Stimulated activated CD4-positive, alpha-beta T cell treated with anti-CD3 and anti-CD28 coated beads, Interleukin-15, amount 100 ng/mL, for 48 hours (primary cell): ENCODE measurements at regions not wholly inside any gene's neighbourhood (a gene's known extent, or its start where the extent isn't known, plus 50 kb on each side); places are given as distances from the start of the nearest gene placed in this dataset.

Experiments used
- DNase-seq, 2 donors: peaks; one replicate each; pipeline ENCODE4 v3.0.0-alpha.2; 2020; ENCODE audit warnings: low read depth in 2 of 2

DNA sequence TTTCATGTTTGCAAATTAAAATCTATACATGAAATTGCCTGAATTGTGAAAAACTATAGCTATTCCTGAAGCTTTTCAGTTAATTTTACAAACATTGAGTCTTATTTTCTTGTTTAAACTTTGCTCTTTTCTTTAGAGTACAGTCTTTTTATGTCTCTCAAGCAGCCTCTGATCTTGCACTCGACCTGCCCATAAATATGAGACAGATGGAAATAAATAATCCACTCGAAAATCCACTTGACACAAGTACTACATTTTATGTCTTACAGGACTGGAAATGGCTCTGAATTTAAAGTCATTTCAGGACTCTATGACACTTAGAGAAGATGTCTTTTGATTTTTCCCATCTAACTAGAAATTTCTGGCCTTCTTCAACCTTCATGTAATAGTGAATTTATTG, 283.8 kb downstream of the USP25 start:
- DNase-seq = no peak

DNA sequence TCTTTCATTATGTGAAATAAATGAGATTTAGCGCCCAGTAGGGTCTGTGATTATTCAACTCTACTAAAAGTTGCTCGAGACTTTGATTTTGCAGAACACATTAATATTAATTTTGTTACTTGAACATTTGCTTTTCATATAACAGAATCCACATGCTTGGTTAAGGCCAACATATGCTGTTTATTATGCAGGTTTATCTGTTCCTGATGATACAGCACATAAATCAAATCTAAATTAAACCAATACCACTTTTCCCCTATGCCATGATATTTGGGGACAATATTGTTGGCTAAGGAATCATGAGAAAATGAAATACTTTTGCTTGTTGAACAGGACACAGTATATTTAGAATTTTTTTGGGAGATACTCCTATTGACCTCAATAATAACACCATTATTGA, 291.1 kb downstream of the USP25 start:
- DNase-seq = no peak

DNA sequence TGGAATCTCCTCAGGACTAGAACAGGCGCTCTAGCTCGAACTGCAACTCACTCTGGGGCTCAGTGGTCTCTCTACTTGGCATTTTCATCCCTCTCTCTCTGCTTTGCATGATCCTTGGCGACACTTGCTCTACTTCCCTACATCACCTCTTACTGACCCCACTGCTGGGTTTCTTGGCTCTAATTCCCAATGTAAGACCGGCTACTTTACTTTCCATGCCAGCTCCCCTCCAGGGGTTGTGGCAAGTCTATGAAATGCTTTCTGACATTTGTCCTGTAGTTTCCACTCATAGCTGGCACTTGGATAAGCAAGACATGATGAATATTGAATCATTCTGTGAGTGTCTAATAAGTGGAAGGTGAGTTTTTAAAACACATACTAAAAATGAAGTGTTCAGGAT, 292.3 kb downstream of the USP25 start:
- DNase-seq = no peak

DNA sequence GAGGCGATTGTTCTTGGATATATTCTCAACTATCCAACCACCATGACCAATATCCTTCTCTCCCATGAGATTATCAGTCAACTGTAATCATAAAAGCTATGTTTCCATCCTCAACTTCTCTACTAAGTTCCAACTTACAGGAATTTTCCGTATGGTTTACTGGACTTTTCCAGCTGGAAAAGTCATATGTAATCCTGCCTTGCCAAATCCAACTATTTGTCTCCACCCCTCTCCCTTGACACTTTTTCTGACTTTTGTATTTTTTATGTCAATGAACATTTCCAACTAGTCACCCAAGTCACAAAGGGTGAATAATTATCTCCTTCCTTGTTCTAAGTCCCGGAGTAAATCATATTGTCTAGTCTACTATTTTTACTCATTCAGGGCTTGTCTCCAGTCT, 293.1 kb downstream of the USP25 start:
- no peak for DNase-seq

DNA sequence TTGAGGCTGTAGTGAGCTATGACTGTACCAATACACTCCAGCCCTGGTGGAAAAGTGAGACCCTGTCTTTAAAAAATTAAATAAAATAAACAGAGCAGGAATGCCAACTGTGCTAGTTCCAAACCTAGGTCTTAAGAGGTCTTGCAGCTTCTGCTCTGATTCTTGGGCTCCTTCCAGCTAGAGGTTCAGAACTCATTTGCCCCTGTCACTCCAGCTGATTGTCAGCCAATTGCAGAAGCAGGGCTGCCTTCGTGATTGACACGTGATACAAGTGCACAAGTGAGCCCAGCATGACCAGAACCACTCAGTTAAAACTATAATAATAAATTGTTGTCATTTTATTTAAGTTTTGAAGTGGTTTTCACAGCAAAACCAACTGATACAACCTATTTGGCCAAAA, 298.4 kb downstream of the USP25 start:
- DNase-seq = no peak

DNA sequence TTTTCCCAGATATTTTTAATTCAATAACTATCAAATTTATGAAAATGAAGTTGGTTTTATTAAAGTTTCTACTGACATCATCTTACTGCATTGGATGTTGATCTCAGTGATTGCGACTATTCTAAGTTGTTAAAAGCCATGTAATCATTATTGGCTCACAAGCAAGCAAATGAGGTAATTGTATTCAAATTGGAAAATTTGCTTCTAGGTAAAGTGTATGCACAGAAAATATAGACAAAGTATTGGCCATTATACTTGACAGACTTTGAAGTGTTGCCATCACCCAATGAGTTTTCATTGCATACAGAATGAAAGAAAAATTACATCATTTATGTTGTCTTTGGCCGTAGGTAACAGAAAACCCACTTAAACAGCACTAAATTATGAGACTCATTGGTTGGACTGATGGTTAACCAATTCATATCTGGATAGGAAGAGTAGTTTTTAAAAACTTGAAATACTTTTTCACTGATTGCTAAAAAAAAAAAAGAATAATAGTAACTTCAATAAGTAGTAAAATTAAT, 299.2 kb downstream of the USP25 start:
- DNase-seq = no peak

DNA sequence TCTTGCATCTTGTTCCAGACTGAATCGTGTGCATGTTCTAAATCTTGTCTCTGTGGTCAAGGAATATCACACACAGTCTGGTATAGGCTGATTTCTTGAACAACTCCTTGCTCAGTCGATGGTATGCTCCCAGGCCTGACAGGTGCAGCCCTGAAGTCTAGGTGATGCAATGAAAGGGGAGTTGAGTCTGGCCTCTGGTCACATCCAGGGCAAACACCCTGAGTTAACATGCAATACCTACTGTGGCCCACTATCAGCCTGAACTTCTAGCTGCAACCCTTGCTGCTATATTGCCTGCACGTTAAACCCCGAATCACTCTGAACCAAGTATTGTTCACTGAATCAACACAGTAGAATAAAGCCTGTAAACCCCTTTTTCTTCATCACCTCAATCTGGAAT, 303.4 kb downstream of the USP25 start:
- DNase-seq = no peak

DNA sequence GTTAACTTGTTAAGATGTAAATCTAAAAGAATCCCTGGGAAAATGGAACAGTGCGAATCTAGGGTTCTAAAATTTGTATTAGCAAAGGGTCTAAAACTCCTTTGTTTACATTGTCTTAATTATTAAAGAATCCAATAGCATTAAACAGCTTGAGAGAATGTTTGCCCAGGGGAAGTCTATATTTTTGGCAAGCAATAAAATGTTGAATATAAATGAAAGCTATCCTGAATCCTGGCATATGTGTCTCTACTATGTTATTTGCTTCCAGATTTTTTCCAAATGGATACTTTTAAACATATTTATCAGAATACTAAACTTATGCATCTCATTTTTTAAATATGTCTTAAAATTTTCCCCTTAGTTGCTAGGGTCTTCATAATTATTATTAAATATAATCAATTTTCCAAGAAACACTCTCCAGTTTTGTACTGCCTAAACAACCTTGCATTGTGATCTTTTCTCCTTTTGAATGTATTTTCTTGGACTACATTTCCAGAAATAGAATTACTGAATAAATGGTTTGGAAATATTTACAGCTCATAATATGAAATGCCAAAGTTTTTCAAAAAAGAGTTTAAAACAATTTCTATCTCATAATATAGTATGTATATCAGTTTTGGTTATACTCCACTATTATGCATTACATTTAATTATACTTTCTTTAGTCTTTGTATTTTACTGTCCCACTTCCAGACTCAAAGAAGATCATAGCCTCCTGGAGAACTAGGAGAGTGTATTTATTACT, 304.8 kb downstream of the USP25 start:
- DNase-seq = no peak

DNA sequence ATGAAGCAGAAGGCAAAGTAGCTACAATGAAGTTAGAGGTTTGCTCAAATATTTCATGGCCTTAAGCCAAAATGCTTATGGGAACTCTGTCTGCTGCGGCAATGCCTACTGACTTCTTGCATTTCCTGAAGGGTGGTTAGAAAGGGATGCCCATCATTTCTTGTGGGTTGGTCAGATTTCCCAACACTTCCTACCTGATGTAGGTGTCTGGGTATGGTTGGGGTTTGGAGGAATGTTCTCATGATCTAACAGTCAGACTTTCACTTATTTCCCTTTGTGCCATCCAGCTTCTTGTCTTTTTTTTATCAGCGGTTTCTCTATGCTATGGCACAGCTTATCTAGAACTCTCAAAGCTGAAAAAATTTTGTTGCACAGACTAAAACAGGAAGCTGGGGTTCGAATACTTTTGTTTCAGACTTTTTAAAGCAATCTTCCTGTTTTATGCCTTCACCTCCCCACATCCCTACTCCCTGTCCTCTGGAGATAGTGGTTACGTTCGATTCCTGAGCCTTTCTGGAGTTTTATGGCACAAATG, 307.7 kb downstream of the USP25 start:
- DNase-seq = no peak

DNA sequence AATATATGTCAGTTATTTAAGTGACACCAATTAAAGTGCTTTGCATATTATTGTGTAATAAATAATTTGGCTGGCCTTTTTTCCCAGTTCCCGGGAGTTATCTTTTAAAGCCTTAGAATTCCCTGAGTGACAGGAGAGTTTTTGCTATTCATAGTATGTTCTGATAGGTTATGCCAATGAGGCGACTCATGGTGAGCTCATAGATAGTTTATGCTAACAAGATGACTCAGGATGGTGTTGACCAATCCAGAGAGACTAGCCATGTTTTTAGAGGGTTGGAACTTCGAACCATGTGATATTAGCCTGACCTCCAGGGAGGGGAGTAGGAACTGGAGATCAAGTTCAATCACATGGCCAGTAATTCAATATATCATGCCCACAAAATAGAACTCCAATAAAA, 310.8 kb downstream of the USP25 start:
- DNase-seq = no peak

DNA sequence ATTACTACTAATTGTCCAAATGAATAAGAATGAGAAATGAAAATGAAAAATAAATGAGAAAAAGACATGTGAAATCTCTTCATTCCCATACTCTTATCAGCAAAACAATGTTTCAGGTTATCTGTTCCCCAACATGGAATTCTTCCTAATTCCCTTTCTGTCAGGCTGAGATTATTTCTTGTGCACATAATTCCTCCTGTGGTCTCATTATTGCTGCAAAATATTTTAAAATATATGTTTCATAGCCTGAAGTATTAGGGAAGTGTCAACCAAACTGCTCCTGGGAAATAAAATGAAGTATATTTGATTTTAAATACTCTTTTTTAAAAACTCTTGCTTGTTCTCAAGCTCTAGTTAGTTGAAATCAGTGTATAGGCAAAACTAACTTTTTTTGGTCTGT, 314.9 kb downstream of the USP25 start:
- DNase-seq = no peak

DNA sequence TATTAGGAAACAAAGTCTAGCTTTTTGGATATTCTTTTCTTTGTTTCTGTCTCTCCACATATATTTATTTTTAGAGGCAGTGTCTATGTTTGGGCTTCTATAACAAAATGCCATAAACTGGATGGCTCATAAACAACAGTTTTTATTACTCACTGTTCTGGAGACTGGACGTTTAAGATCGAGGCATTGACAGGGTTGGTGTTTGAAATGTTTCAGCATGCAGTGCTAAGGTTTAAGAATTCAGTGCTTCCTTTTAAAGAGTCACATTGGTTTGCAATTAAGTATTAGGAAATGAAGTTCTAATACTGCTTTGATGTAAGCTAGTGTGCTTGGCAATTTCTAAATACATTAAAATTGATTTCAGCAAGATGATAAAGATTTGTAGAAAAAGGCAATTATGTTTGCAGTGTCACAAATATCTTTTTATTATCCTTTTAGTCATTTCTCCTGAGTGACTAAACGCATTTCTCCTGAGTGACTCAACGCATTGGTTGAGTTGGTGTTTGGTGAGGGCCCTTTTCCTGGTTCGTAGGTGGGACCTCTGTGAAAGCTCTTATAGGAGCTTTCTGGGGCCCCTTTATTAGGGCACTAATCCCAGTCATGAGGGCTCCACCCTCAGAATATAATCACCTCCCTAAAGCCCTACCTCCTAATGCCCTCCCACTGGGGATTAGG, 317.0 kb downstream of the USP25 start:
- no peak for DNase-seq

DNA sequence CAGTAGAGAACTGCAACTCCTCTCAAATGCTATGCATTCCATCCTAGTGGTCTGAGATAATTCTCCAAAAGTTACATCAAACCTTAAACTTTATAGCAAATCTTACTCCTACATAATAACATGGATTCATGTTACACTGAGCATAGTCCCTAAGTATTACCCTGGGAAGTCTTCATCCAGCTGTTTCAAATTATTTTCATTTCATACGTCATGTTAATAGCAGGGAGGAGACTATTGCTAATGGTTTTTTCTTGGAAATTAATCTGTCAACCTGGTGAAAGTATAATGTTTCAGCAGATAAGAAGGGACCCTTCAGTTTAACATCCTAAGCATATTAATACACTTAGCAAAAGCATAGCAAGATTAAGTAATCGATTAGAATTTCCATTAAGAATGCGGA, 318.1 kb downstream of the USP25 start:
- no peak for DNase-seq

DNA sequence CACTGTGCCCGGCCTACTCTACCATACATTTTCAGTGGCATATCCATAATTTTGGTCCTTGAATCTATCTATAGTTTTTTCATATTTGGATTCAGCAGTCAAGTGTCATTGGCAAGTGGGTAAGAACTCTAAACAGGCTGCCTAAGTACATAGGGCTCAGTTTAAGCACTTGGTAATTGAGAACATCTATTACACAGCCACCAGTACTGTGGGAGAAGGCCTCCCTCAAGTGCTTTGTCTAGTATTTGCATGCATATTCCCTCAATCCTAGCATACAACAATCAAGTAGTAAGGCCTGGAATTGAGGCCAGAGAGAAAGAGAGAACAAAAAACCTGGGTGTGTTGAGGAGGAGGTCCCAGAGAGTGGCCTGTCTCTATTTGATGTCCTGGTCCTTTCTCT, 325.2 kb downstream of the USP25 start:
- no peak for DNase-seq

DNA sequence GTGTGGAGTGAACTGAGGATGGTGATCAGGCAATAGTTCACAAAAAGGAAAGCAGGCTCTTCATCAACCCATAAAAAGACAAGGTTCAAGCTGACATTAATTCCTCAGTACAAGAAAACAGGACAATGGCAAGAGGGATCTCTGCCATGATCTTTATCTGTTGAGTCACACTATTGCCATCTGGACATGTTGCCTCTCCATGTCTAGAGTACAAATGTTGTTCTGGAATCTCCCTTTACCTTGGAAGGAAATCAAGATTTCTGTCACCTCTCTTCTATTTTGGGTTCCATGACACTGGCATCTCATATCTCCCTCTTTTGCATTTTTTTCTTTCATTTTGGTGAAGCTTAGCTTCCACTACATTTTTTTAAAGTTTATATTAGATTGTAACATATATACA, 329.1 kb downstream of the USP25 start:
- no peak for DNase-seq

DNA sequence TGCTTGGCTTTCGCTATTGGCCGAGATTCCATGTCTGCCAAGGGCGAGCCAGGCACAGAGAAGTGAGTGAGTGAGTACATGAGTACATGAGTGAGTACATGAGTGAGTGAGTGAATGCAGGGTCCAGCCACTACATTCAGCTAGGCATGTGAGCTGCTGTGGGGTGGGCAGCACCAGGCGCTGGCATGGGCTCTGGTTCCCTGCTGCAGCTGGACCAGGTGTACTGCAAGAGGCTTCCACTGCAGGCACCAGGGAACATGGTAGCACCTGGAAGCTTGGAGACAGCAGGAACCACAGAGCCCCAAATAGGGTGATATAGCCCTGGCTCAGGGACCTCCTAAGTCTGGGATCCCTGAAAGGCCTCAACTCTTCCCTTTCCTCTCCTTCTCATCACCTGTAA, 330.2 kb downstream of the USP25 start:
- no peak for DNase-seq

DNA sequence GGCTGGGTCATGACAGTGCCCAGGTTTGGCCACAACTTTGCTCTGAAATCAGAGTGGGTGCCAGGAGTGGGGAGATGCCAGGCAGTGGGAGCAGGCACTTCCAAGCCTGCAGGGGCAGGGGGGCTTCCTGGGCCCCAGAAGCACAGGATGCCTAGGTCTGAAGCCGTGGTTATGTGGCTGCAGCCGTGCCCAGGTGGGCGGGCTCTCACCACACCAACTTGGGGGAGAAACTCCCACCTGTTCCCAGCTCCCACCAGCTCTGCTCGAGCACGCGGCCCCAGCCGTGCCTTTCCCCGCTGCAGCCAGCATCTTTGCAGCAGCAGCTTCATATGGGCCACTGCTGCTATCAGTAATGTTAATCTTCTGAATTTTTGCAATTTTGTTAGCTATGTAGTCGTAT, 331.4 kb downstream of the USP25 start:
- no peak for DNase-seq

DNA sequence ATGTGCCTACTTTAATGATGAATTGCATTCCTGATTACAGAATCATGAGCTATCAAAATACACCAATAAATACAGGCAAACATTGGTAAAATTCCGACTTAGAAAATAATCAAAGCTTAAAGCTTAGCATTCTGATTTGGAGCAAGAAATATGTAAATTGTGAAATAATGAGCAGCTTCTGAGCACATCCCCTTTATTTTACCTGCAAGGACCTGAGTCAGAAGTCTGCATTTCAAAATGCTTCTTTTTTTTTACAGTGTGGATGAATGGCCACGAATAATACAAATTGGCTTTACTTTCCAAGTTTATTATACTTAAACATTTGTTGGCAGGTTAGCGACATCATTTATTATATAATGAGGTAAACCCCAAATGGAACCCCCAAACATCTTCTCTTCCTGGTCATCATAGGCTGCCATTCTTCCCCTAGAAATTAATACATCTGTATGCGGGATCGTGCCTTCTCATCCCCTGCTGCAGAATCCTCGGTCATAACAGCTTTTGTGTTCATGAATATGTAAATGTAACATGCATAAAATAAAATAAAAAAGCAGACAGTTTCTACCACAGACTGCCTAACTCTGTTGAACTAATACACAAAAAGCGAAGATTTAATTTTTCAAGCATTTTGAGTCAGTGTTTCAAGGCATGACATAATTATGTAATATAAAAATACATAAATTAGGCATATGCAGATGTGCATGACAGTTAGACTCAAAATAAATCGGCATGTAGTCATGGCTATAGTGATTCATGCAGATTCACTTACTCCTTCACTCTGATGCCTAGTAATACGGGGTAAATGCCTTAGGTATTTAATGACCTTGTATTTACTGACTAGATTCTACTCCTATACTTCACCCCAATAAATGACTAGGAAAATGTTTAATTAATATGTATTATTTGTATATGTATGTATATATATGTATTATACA, 339.7 kb downstream of the USP25 start:
- DNase-seq = no peak

DNA sequence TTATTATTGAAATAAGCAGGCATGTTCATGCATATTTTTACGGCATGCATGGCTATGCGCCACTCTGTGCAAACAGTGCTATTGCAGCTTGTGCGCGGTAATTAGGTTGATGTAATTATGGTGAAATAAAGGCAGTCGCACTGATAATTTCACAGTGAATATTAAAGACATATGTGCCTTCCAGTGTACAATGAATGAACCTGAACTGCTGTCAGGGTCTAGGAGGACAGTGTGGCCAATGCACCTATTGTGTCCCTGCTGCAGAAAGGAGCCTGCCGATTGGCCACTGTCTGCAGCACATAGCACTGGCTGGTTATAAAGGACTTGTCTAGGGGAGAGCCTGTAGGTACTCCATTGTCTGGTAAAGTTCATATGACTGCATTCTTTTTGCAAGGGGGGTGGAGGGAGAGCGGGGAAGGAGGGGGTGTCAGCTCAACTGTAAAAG, 340.4 kb downstream of the USP25 start:
- no peak for DNase-seq

DNA sequence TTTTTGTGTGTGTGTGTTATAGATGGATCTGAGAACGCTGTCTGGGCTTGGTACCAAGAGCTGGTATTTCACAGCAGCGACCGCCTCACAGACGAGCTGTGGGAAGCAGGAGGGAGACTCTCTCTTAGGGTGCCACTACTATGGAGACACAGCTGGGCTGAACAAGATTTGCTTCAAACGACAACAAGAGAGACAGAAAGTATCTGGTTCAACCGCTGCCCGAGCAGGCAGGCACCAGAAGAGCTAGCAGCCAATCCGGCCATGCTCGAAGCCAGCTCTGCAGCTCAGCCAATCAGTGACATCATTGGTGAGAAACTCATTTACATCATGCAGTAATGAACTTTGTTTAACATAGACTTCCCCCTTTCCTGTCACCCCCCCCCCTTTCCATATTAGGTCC, 341.3 kb downstream of the USP25 start:
- no peak for DNase-seq

DNA sequence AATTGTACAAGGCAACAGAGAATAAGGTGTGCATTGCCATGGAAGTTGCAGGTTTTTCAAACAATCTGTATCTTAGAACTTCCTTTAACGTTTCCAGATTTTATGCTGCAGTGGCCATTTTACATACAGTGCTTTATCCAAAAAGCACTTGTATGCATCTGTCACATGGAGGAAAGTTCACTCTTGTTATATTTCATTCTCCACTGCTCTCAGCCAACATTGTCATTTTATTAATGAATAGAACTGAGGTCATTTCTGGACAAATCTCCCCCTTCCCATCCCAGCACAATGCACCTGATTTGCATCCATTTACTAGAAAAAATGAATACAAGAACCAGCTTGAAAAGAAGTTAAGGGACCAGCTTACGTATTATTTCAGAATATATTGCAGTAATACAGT, 342.0 kb downstream of the USP25 start:
- no peak for DNase-seq

DNA sequence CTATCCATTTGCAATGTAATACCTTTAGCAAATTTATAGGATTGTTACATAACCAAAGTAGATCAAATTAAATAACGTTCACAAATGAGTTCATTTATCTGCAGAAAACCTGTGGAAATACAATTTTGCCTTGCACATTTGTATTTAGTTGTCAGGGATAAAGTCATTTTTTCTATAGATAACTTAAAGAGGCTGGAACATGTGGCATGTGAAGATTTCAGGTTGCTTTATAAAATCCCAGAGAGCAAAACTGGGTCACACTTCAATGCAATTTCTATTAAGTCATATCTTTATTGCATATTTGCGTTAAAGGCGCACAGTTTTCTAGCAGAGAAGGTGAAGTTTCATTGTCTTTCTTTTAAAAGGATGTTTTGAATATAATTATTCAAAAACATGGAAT, 342.4 kb downstream of the USP25 start:
- no peak for DNase-seq
